ENCODE measurements at regions not wholly inside any gene's neighbourhood (a gene's known extent, or its start where the extent isn't known, plus 50 kb on each side); places are given as distances from the start of the nearest gene placed in this dataset.
"Not testable (repeated sequence)": the region's sequence is repeated elsewhere in the genome, so short reads cannot be mapped to it uniquely, and the experiment has no call there.

GRCh38 chrX:88173932-88174440 lies 573.0 kb upstream of the CPXCR1 start:
- TF ChIP-seq EZH2 (IDR thresholded peaks at IDR 0.05; ENCODE audit: borderline replicate concordance, low read length); CTCF (IDR thresholded peaks at IDR 0.05; ENCODE audit: low read length): not testable (repeated sequence)
